Transverse colon (tissue), 4 donors: ENCODE measurements at regions not wholly inside any gene's neighbourhood (a gene's known extent, or its start where the extent isn't known, plus 50 kb on each side); places are given as distances from the start of the nearest gene placed in this dataset.

ENCODE experiments used
- DNase-seq: peaks from one replicate; pipeline ENCODE4 v3.0.0-alpha.2; 2019
- H3K27ac ChIP-seq, 4 donors: fragments of 200-600 bp; sonication (generic); 2 replicates each; pipeline ENCODE4 v1.5.1; 2016 to 2018; ENCODE audit warnings: inconsistent platforms in 4 of 4
- H3K27me3 ChIP-seq: fragments of 200-600 bp; sonication (generic); 2 replicates; pipeline ENCODE4 v1.5.1; 2017; ENCODE audit warnings: inconsistent platforms
- H3K36me3 ChIP-seq, 4 donors: fragments of 200-600 bp; sonication (generic); 2 replicates each; pipeline ENCODE4 v1.5.1; 2017 to 2019; ENCODE audit warnings: inconsistent platforms in 4 of 4
- H3K4me1 ChIP-seq, 4 donors: fragments of 200-600 bp; sonication (generic); 2 replicates each; pipeline ENCODE4 v1.5.1; 2017 to 2020; ENCODE audit warnings: inconsistent platforms in 4 of 4
- H3K4me3 ChIP-seq, 4 donors: fragments of 200-600 bp; sonication (generic); 1 replicate in 1 of 4; 2 replicates in 3 of 4; pipeline versions ENCODE4 v1.5.1 to v1.6.1; 2017 to 2019; ENCODE audit warnings: inconsistent platforms in 4 of 4
- H3K9me3 ChIP-seq, 2 donors: fragments of 200-600 bp; sonication (generic); 2 replicates each; pipeline ENCODE4 v1.5.1; 2017 to 2019; ENCODE audit warnings: inconsistent platforms in 2 of 2
- CTCF ChIP-seq, 5 experiments: fragments of 200-600 bp in 3 of 5; fragments of 450-650 bp in 2 of 5; sonication (generic) in 3 of 5; IDR thresholded peaks; 1 replicate in 2 of 5; 2 replicates in 3 of 5; pipeline ENCODE4 v1.5.1; 2016 to 2017; ENCODE audit warnings: antibody characterized with exemption in 5 of 5, inconsistent platforms in 3 of 5, mild to moderate bottlenecking in 2 of 5, moderate library complexity in 1 of 5
- EP300 ChIP-seq: sonication (generic); formaldehyde crosslinking; IDR thresholded peaks from one replicate; pipeline ENCODE4 v1.6.1; 2017; ENCODE audit warnings: antibody characterized with exemption, low read depth
- POLR2A ChIP-seq: fragments of 450-650 bp; IDR thresholded peaks from one replicate; pipeline ENCODE4 v1.6.1; 2016; ENCODE audit warnings: antibody characterized with exemption, mild to moderate bottlenecking, moderate library complexity
- POLR2AphosphoS5 ChIP-seq, 3 donors: sonication (generic); formaldehyde crosslinking; IDR thresholded peaks; one replicate each; pipeline ENCODE4 v1.6.1; 2016; ENCODE audit warnings: antibody characterized with exemption in 3 of 3
- WGBS, 2 donors: methylation state at CpG; one replicate each; pipeline ENCODE4 v1.1.5; 2018; ENCODE audit warnings: low coverage in 1 of 2; 5-methylcytosine and 5-hydroxymethylcytosine counted together
- in situ Hi-C, 4 donors: fragments of 200-750 bp; cut with MboI; loops; one replicate each; pipeline versions ENCODE4 v1.15.0 to v1.15.1; 2017; ENCODE audit warnings: low sequenced_read_pairs in 3 of 4, low pct_ligation_motif_present in 1 of 4, low pct_unique_long_range_greater_than_20kb in 1 of 4
- intact Hi-C: fragments of 100-400 bp; cut with DNase I; formaldehyde crosslinking; loops from one replicate; pipeline ENCODE4 v1.15.1; 2023; ENCODE audit warnings: low total_unique reads

GRCh38 chr1:94693029-94693428 is 127.1 kb upstream of the SLC44A3 start:
- Histone ChIP-seq H3K27me3 (no peaks in the 10 kb centered on the region), H3K27ac (no peak overlapping the region), H3K4me3 (no peak overlapping the region), H3K9me3 (no peaks in the 10 kb centered on the region), H3K36me3 (no peaks in the 10 kb centered on the region), H3K4me1 (peaks cover 0 to 2% (median 0%) of the 10 kb centered on the region in 4 donors)
- in situ Hi-C loops = no loop called here
- WGBS, 2 donors = 73 to 94% methylated on average over 3 of the region's 3 CpGs
- intact Hi-C loops = no loop called here
- no peak for DNase-seq
- TF ChIP-seq EP300 (no peak), POLR2AphosphoS5 (IDR thresholded peaks at IDR 0.05) (no peak), POLR2A (no peak), CTCF (IDR thresholded peaks at IDR 0.05) (no peak)

DNA sequence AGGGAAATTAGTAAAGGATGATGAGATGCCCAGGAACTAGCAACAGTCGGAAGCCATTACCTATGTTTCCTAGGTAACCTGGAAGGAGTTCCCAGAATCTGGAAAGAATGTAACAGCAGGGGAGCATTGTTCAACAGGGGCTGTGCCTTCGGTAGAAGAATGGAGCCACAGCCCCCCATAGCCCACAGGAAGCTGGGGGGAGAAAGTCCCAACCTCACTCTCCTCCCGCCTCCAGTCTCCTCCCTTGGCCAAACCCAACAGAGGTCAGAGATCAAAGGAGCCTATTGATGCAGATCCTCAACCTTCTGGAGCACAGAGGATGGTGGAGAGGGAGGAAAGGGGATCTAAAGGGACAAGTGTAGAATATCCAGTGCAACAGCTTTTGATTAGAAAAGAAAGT is 131.5 kb upstream of the SLC44A3 start:
- Histone ChIP-seq H3K4me1 (peaks cover 0 to 2% (median 0%) of the 10 kb centered on the region in 4 donors), H3K27me3 (no peaks in the 10 kb centered on the region), H3K4me3 (no peak overlapping the region), H3K9me3 (no peaks in the 10 kb centered on the region), H3K36me3 (no peaks in the 10 kb centered on the region), H3K27ac (peak overlapping the region in 1 of 4 donors; percentile 20)
- in situ Hi-C loops = no loop called here
- 57 to 80% methylated on average over 1 to 3 of the region's 3 CpGs for WGBS, 2 donors
- intact Hi-C loops = no loop called here
- TF ChIP-seq EP300 (no peak), CTCF (IDR thresholded peaks at IDR 0.05) (no peak), POLR2A (no peak), POLR2AphosphoS5 (IDR thresholded peaks at IDR 0.05) (no peak)
- DNase-seq = no peak

GRCh38 chr1:94686882-94687281 is 133.3 kb upstream of the SLC44A3 start:
- H3K4me1 ChIP-seq = peaks cover 0 to 2% (median 0%) of the 10 kb centered on the region in 4 donors
- H3K9me3 ChIP-seq = no peaks in the 10 kb centered on the region
- H3K4me3 ChIP-seq = no peak overlapping the region
- in situ Hi-C loops (no loop called here), intact Hi-C loops (no loop called here)
- TF ChIP-seq EP300 (no peak), POLR2A (no peak), CTCF (IDR thresholded peaks at IDR 0.05) (no peak), POLR2AphosphoS5 (IDR thresholded peaks at IDR 0.05) (no peak)
- no peak overlapping the region for H3K27ac ChIP-seq
- H3K36me3 ChIP-seq = no peaks in the 10 kb centered on the region
- no peaks in the 10 kb centered on the region for H3K27me3 ChIP-seq
- 58 to 73% methylated on average over 3 to 4 of the region's 4 CpGs for WGBS, 2 donors
- peak; percentile 61 for DNase-seq

- Histone ChIP-seq H3K9me3 (no peaks in the 10 kb centered on the region), H3K36me3 (no peaks in the 10 kb centered on the region), H3K4me3 (no peak overlapping the region), H3K27ac (no peak overlapping the region), H3K4me1 (peaks cover 0 to 2% (median 0%) of the 10 kb centered on the region in 4 donors), H3K27me3 (no peaks in the 10 kb centered on the region)
- intact Hi-C loops = no loop called here
- no peak for DNase-seq
- WGBS, 2 donors = 0 to 83% methylated on average over 1 to 7 of the region's 7 CpGs
- in situ Hi-C loops = no loop called here
- no peak for TF ChIP-seq POLR2AphosphoS5 (IDR thresholded peaks at IDR 0.05)
- no peak for TF ChIP-seq POLR2A
- TF ChIP-seq CTCF (IDR thresholded peaks at IDR 0.05) = no peak
- no peak for TF ChIP-seq EP300
These were observed 135.4 kb upstream of the SLC44A3 start for GRCh38 chr1:94684690-94685250.
